ENCODE measurements at regions not wholly inside any gene's neighbourhood (a gene's known extent, or its start where the extent isn't known, plus 50 kb on each side); places are given as distances from the start of the nearest gene placed in this dataset.
A peak's percentile ranks its signal among the peaks of the same experiment; 100 is the strongest.

DNA sequence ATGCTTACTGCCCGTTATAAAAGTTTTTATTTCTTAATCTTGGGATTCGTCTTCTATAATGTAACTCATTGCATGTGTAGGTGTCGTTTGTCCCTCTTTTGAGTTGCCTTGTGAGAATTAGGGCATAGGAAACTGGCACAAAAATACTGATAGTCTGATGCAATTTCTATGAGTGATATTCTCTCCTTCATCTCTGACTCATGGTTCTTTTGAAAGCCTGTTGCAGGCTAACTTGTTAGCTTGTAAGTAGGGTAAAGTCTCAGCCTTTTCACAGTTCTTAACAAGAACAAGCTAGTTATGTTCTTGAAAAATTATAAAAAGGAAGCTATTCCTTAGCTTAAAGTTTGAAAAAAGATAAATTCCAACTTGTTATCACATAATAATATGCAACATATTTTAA is 1085.4 kb upstream of the NRXN1 start:
- no peak for TF ChIP-seq FOSL2 (IDR thresholded peaks at IDR 0.05)
- TF ChIP-seq FOSL2 (CRISPR knock-in tag; IDR thresholded peaks at IDR 0.05): no peak
- TF ChIP-seq, protein P1, sequence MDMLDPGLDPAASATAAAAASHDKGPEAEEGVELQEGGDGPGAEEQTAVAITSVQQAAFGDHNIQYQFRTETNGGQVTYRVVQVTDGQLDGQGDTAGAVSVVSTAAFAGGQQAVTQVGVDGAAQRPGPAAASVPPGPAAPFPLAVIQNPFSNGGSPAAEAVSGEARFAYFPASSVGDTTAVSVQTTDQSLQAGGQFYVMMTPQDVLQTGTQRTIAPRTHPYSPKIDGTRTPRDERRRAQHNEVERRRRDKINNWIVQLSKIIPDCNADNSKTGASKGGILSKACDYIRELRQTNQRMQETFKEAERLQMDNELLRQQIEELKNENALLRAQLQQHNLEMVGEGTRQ (IDR thresholded peaks at IDR 0.05): no peak
- no peak for TF ChIP-seq EHF (CRISPR knock-in tag; IDR thresholded peaks at IDR 0.05)
- TF ChIP-seq, protein P2, sequence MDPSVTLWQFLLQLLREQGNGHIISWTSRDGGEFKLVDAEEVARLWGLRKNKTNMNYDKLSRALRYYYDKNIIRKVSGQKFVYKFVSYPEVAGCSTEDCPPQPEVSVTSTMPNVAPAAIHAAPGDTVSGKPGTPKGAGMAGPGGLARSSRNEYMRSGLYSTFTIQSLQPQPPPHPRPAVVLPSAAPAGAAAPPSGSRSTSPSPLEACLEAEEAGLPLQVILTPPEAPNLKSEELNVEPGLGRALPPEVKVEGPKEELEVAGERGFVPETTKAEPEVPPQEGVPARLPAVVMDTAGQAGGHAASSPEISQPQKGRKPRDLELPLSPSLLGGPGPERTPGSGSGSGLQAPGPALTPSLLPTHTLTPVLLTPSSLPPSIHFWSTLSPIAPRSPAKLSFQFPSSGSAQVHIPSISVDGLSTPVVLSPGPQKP (IDR thresholded peaks at IDR 0.05; ENCODE audit: low read depth, low read length): no peak
- TF ChIP-seq ZFP36 (IDR thresholded peaks at IDR 0.05; ENCODE audit: borderline replicate concordance, partially characterized antibody): no peak
- no peak for TF ChIP-seq FOSB (CRISPR knock-in tag; IDR thresholded peaks at IDR 0.05)
- no peak for TF ChIP-seq RAD21 (conservative IDR thresholded peaks at IDR 0.05 in 1 of 2, IDR thresholded peaks at IDR 0.05 in 1 of 2)
- TF ChIP-seq SMC3 (IDR thresholded peaks at IDR 0.05): no peak
- no peaks in the 10 kb centered on the region for H3K4me1 ChIP-seq
- no peak overlapping the region for H3K4me3 ChIP-seq
- FAIRE-seq: no peak
- 6% methylated on average over 3 of the region's 3 CpGs for WGBS (ENCODE audit: missing lambda C conversion rate)
- no peak overlapping the region for H3K4me2 ChIP-seq
- CTCF ChIA-PET: no interaction called here
- H3K9me3 ChIP-seq: 0 out of 3 replicates have a peak, but pooled peaks cover 3% of the 10 kb centered on the region
- H3K27ac ChIP-seq: no peak overlapping the region
- DNase-seq (ENCODE audit: low read depth in 1 of 2, low spot score in 1 of 2): no peak
- ATAC-seq: no peak
- POLR2A ChIA-PET: no interaction called here

DNA sequence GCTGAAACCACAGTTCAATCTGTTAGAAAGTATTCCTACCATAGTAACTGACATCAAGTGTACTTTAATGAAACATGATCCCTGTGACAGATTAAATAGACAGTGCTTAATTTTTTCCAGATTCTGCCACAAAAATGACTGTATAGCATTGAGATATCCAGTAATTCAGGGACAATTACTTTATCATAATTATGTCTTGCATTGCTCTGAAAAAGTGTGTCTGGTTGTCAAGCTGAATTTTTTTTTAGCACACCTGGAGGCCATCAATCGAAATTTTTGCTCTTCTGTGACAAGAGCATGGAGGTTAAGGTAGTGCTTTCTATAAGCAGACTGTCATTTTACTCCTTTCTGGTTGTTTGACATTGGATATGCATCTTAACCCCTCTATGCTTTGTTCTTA is 1083.8 kb upstream of the NRXN1 start:
- FAIRE-seq (no peak), DNase-seq (ENCODE audit: low read depth in 1 of 2, low spot score in 1 of 2) (no peak), ATAC-seq (no peak)
- POLR2A ChIA-PET: no interaction called here
- no peak overlapping the region for H3K27ac ChIP-seq
- no peak overlapping the region for H3K4me2 ChIP-seq
- no peak for TF ChIP-seq MAFK (IDR thresholded peaks at IDR 0.05; ENCODE audit: partially characterized antibody)
- 0% methylated on average over 1 of the region's 1 CpG for WGBS (ENCODE audit: missing lambda C conversion rate)
- H3K4me1 ChIP-seq: no peaks in the 10 kb centered on the region
- CTCF ChIA-PET: no interaction called here
- no peak overlapping the region for H3K4me3 ChIP-seq
- H3K9me3 ChIP-seq: peaks cover 7% of the 10 kb centered on the region; the same call in 1 of the 3 replicates

DNA sequence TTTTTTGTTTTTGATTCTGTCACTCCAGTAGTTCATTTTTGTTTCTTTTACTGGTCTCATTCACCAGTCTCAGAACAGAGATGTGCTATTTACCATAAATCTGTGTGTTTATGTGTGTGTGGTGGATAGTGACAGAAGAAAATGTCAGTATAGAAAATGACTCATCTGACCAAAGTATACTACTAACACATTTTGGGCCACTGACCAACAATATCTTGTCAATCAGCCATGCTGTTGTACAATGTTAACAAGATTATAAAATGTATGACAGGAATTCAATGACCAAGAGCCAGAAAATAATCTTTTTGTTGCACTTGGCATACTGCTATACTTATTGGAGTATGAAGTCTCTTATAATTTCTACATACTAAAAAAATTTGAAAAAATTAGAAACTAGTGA is 1081.4 kb upstream of the NRXN1 start:
- TF ChIP-seq CBX8 (IDR thresholded peaks at IDR 0.05): no peak
- no peak for ATAC-seq
- Histone ChIP-seq H3K4me1 (no peaks in the 10 kb centered on the region), H3K4me3 (no peak overlapping the region), H3K9me3 (peaks cover 7% of the 10 kb centered on the region; the same call in 1 of the 3 replicates), H3K27ac (no peak overlapping the region), H3K4me2 (no peak overlapping the region)
- no peak for FAIRE-seq
- no peak for DNase-seq (ENCODE audit: low read depth in 1 of 2, low spot score in 1 of 2)
- ChIA-PET CTCF (no interaction called here), POLR2A (no interaction called here)

DNA sequence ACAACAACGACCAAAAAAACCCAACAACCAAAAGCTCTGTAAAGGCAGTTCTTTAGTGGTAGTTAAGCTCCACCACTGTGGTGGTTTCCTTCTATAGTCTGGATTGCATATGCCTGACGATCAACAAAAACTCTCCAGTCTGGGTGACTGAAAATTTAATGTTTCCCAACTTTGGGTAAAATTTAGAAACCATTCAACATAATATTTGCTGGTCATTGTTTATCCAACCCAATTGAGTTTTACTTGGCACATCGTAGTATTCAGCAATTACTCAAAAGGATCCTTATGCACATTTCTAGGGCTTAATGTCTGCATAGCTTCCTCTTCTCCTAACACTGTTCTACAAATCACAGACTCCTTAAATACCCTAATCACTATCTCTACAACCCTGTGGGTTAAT is 1080.2 kb upstream of the NRXN1 start:
- H3K4me3 ChIP-seq: no peak overlapping the region
- ATAC-seq (no peak), FAIRE-seq (no peak), DNase-seq (ENCODE audit: low read depth in 1 of 2, low spot score in 1 of 2) (no peak)
- WGBS (ENCODE audit: missing lambda C conversion rate): 17% methylated on average over 3 of the region's 3 CpGs
- H3K4me1 ChIP-seq: no peaks in the 10 kb centered on the region
- POLR2A ChIA-PET: no interaction called here
- H3K9me3 ChIP-seq: peaks cover 7% of the 10 kb centered on the region; the same call in 1 of the 3 replicates
- TF ChIP-seq RARB (CRISPR knock-in tag; IDR thresholded peaks at IDR 0.05): no peak
- no peak for TF ChIP-seq ZC3H11A (IDR thresholded peaks at IDR 0.05)
- no peak for TF ChIP-seq BHLHE40 (IDR thresholded peaks at IDR 0.05; ENCODE audit: low read depth, low read length)
- no peak for TF ChIP-seq KDM1A (IDR thresholded peaks at IDR 0.05; ENCODE audit: low read depth)
- H3K27ac ChIP-seq: no peak overlapping the region
- H3K4me2 ChIP-seq: no peak overlapping the region
- CTCF ChIA-PET: no interaction called here

DNA sequence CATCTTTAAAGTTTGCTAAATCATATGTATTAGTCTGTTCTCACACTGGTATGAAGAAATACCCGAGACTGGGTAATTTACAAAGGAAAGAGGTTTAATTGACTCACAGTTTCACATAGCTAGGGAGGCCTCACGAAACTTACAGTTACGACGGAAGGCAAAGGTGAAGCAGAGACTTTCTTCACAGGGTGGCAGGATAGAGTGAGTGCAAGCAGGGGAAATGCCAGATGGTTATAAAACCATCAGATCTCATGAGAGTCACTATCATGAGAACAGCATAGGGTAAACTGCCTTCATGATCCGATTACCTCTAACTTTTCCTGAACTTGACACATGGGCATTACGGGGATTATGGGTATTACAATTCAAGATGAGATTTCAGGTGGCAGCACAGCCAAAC is 1075.2 kb upstream of the NRXN1 start:
- WGBS (ENCODE audit: missing lambda C conversion rate): 58% methylated on average over 6 of the region's 6 CpGs
- DNase-seq (ENCODE audit: low read depth in 1 of 2, low spot score in 1 of 2): no peak
- Histone ChIP-seq H3K4me2 (no peak overlapping the region), H3K9me3 (peaks cover 3% of the 10 kb centered on the region; the same call in 1 of the 3 replicates), H3K4me3 (no peak overlapping the region), H3K4me1 (no peaks in the 10 kb centered on the region), H3K27ac (no peak overlapping the region)
- TF ChIP-seq EHMT2 (IDR thresholded peaks at IDR 0.05; ENCODE audit: low read depth) (no peak), ESRRA (IDR thresholded peaks at IDR 0.05; ENCODE audit: borderline replicate concordance, low read length) (no peak)
- ChIA-PET CTCF (interaction anchor here (1.2 kb wide), 1 partner anchor 16 kb away, joined by 3 read pairs; no protein-coding TSS in a partner anchor), POLR2A (no interaction called here)
- peak; percentile 54 for FAIRE-seq
- ATAC-seq: no peak

Data from A549 (cell line).